ENCODE measurements at regions not wholly inside any gene's neighbourhood (a gene's known extent, or its start where the extent isn't known, plus 50 kb on each side); places are given as distances from the start of the nearest gene placed in this dataset.

- Histone ChIP-seq H3K36me3 (ENCODE audit: control insufficient read depth, insufficient read depth, low read length) (no peaks in the 10 kb centered on the region), H3K27me3 (ENCODE audit: control insufficient read depth, insufficient read depth, low read length) (no peaks in the 10 kb centered on the region), H3K4me3 (ENCODE audit: low read depth, low read length) (no peak overlapping the region)
- DNase-seq (ENCODE audit: low read depth): no peak
- no peak for TF ChIP-seq CTCF (IDR thresholded peaks at IDR 0.05; ENCODE audit: insufficient read depth, low read length, poor library complexity, severe bottlenecking)
These were observed 487.0 kb downstream of the TNS1 start for GRCh38 chr2:217515615-217516309.

GRCh38 chr2:217513258-217513657 lies 489.5 kb downstream of the TNS1 start:
- no peak for DNase-seq (ENCODE audit: low read depth)
- H3K27me3 ChIP-seq (ENCODE audit: control insufficient read depth, insufficient read depth, low read length): no peaks in the 10 kb centered on the region
- TF ChIP-seq CTCF (IDR thresholded peaks at IDR 0.05; ENCODE audit: insufficient read depth, low read length, poor library complexity, severe bottlenecking): no peak
- H3K4me3 ChIP-seq (ENCODE audit: low read depth, low read length): no peak overlapping the region
- H3K36me3 ChIP-seq (ENCODE audit: control insufficient read depth, insufficient read depth, low read length): no peaks in the 10 kb centered on the region

- H3K27me3 ChIP-seq (ENCODE audit: control insufficient read depth, insufficient read depth, low read length): no peaks in the 10 kb centered on the region
- no peak for TF ChIP-seq CTCF (IDR thresholded peaks at IDR 0.05; ENCODE audit: insufficient read depth, low read length, poor library complexity, severe bottlenecking)
- no peak overlapping the region for H3K4me3 ChIP-seq (ENCODE audit: low read depth, low read length)
- no peak for DNase-seq (ENCODE audit: low read depth)
- H3K36me3 ChIP-seq (ENCODE audit: control insufficient read depth, insufficient read depth, low read length): no peaks in the 10 kb centered on the region
These were observed 490.1 kb downstream of the TNS1 start for GRCh38 chr2:217512728-217513127.

GRCh38 chr2:217512259-217512658 lies 490.5 kb downstream of the TNS1 start:
- H3K4me3 ChIP-seq (ENCODE audit: low read depth, low read length): no peak overlapping the region
- TF ChIP-seq CTCF (IDR thresholded peaks at IDR 0.05; ENCODE audit: insufficient read depth, low read length, poor library complexity, severe bottlenecking): no peak
- DNase-seq (ENCODE audit: low read depth): no peak
- H3K36me3 ChIP-seq (ENCODE audit: control insufficient read depth, insufficient read depth, low read length): no peaks in the 10 kb centered on the region
- no peaks in the 10 kb centered on the region for H3K27me3 ChIP-seq (ENCODE audit: control insufficient read depth, insufficient read depth, low read length)

- H3K4me3 ChIP-seq (ENCODE audit: low read depth, low read length): no peak overlapping the region
- DNase-seq (ENCODE audit: low read depth): no peak
- H3K36me3 ChIP-seq (ENCODE audit: control insufficient read depth, insufficient read depth, low read length): no peaks in the 10 kb centered on the region
- no peaks in the 10 kb centered on the region for H3K27me3 ChIP-seq (ENCODE audit: control insufficient read depth, insufficient read depth, low read length)
- no peak for TF ChIP-seq CTCF (IDR thresholded peaks at IDR 0.05; ENCODE audit: insufficient read depth, low read length, poor library complexity, severe bottlenecking)
These were observed 490.9 kb downstream of the TNS1 start for GRCh38 chr2:217511850-217512249.

GRCh38 chr2:217510771-217511291 lies 492.0 kb downstream of the TNS1 start:
- Histone ChIP-seq H3K4me3 (ENCODE audit: low read depth, low read length) (no peak overlapping the region), H3K36me3 (ENCODE audit: control insufficient read depth, insufficient read depth, low read length) (no peaks in the 10 kb centered on the region), H3K27me3 (ENCODE audit: control insufficient read depth, insufficient read depth, low read length) (no peaks in the 10 kb centered on the region)
- TF ChIP-seq CTCF (IDR thresholded peaks at IDR 0.05; ENCODE audit: insufficient read depth, low read length, poor library complexity, severe bottlenecking): peak; percentile 60
- DNase-seq (ENCODE audit: low read depth): peak; percentile 57
